ENCODE measurements at regions not wholly inside any gene's neighbourhood (a gene's known extent, or its start where the extent isn't known, plus 50 kb on each side); places are given as distances from the start of the nearest gene placed in this dataset.

DNA sequence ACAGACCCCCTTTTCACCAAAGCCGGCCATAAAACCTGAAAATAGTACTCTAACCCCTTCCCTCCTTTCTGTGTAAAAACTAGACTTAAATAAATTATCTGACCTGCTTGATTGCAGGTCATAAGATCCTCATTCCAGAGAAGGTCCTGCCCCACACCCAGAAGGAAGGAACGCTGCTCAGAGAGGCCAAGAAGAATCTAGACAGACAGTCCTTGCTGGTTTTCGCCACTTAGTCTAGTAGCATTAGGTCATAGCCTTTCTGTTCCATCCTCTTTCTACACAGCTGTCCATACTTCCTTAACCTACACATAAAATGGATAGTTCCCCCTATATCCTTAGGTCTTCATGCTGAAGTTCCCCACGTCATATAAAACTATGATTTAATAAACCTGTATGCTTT lies 83.7 kb upstream of the IGF1 start:
- WGBS, 2 donors (ENCODE audit: low coverage in 1 of 2) = 68 to 79% methylated on average over 4 of the region's 4 CpGs

DNA sequence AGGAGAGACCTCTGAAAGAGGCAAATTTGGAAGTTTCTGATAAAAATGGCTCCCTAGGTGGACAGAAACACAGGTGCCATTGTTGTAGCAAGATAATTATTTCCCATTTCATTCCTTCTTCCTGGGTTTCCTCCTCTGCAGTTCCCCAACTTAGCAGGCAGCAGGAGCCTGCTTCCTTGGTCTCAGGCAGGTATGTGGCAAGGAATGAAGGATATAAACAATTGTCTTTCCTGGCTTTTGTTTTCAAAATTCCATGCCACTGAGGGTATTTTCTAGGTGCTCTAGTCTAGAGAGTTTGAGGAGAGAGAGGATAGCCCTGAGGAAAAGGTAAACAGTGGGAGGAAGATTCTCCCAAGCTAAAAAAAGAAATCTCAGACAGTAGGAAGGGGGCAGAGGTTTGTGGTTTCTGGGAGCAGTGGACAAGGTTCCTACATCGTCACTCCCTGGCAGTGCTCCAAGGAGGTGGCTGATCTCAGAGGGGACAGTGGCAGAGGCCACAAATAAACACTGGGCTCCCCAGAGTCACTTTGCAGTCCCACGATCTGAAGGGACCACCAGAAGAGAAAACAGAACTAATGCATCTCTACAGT lies 82.6 kb upstream of the IGF1 start:
- Histone ChIP-seq H3K27ac (no peak overlapping the region), H3K4me3 (no peak overlapping the region)
- in situ Hi-C loops (cut with MboI; ENCODE audit: low pct_ligation_motif_present in 1 of 4, low pct_unique_long_range_greater_than_20kb in 1 of 4, low sequenced_read_pairs in 3 of 4) = no loop called here

More for the DNA sequence above, 83.7 kb upstream of the IGF1 start:
- no peaks in the 10 kb centered on the region for H3K36me3 ChIP-seq
- no peaks in the 10 kb centered on the region for H3K9me3 ChIP-seq
- TF ChIP-seq, protein P1, sequence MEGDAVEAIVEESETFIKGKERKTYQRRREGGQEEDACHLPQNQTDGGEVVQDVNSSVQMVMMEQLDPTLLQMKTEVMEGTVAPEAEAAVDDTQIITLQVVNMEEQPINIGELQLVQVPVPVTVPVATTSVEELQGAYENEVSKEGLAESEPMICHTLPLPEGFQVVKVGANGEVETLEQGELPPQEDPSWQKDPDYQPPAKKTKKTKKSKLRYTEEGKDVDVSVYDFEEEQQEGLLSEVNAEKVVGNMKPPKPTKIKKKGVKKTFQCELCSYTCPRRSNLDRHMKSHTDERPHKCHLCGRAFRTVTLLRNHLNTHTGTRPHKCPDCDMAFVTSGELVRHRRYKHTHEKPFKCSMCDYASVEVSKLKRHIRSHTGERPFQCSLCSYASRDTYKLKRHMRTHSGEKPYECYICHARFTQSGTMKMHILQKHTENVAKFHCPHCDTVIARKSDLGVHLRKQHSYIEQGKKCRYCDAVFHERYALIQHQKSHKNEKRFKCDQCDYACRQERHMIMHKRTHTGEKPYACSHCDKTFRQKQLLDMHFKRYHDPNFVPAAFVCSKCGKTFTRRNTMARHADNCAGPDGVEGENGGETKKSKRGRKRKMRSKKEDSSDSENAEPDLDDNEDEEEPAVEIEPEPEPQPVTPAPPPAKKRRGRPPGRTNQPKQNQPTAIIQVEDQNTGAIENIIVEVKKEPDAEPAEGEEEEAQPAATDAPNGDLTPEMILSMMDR (IDR thresholded peaks at IDR 0.05) = no peak
- TF ChIP-seq POLR2A (IDR thresholded peaks at IDR 0.05) (no peak), EP300 (IDR thresholded peaks at IDR 0.05; ENCODE audit: low read depth) (no peak), POLR2AphosphoS5 (IDR thresholded peaks at IDR 0.05) (no peak)
- H3K27me3 ChIP-seq = no peaks in the 10 kb centered on the region
- no peaks in the 10 kb centered on the region for H3K4me1 ChIP-seq
- intact Hi-C loops (cut with DNase I; ENCODE audit: low total_unique reads) (no loop called here), in situ Hi-C loops (cut with MboI; ENCODE audit: low pct_ligation_motif_present in 1 of 4, low pct_unique_long_range_greater_than_20kb in 1 of 4, low sequenced_read_pairs in 3 of 4) (no loop called here)
- H3K27ac ChIP-seq = no peak overlapping the region
- H3K4me3 ChIP-seq = no peak overlapping the region
- no peak for DNase-seq

DNA sequence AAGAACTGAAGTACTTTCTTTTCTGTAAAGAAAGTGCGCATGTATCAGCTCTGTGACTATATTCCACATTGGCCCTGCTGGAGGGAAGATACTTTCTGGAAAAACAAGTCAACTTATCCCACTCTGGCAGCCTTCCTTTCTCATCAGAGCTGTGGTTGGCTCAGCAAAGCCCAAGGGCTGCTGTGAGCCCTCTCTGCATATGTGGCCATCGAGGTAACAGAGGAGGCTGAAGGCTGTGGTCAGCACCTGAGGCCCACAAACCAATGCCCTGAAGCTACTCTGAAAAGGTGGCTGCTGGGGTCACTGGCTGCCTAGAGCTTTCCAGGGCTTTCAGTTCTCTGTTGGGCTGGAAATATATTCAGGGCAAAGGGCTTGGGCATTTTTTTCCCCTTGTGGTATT lies 70.8 kb upstream of the IGF1 start:
- TF ChIP-seq POLR2AphosphoS5 (IDR thresholded peaks at IDR 0.05) = no peak
- TF ChIP-seq, protein P1 (IDR thresholded peaks at IDR 0.05) = no peak
- no peak for TF ChIP-seq POLR2A (IDR thresholded peaks at IDR 0.05)
- TF ChIP-seq EP300 (IDR thresholded peaks at IDR 0.05; ENCODE audit: low read depth) = no peak
- intact Hi-C loops (cut with DNase I; ENCODE audit: low total_unique reads) (no loop called here), in situ Hi-C loops (cut with MboI; ENCODE audit: low pct_ligation_motif_present in 1 of 4, low pct_unique_long_range_greater_than_20kb in 1 of 4, low sequenced_read_pairs in 3 of 4) (no loop called here)
- Histone ChIP-seq H3K4me1 (no peaks in the 10 kb centered on the region), H3K36me3 (no peaks in the 10 kb centered on the region), H3K9me3 (no peaks in the 10 kb centered on the region), H3K4me3 (no peak overlapping the region), H3K27ac (no peak overlapping the region), H3K27me3 (no peaks in the 10 kb centered on the region)
- DNase-seq = no peak
- 80 to 100% methylated on average over 1 to 2 of the region's 2 CpGs for WGBS, 2 donors (ENCODE audit: low coverage in 1 of 2)

More for the DNA sequence above, 82.6 kb upstream of the IGF1 start:
- H3K4me1 ChIP-seq = no peaks in the 10 kb centered on the region
- no peak for DNase-seq
- H3K27me3 ChIP-seq = no peaks in the 10 kb centered on the region
- no peaks in the 10 kb centered on the region for H3K36me3 ChIP-seq
- no peaks in the 10 kb centered on the region for H3K9me3 ChIP-seq
- TF ChIP-seq, protein P1 (IDR thresholded peaks at IDR 0.05) = no peak
- TF ChIP-seq POLR2A (IDR thresholded peaks at IDR 0.05) (no peak), EP300 (IDR thresholded peaks at IDR 0.05; ENCODE audit: low read depth) (no peak), POLR2AphosphoS5 (IDR thresholded peaks at IDR 0.05) (no peak)
- 28 to 29% methylated on average over 1 to 2 of the region's 2 CpGs for WGBS, 2 donors (ENCODE audit: low coverage in 1 of 2)
- intact Hi-C loops (cut with DNase I; ENCODE audit: low total_unique reads) = no loop called here

DNA sequence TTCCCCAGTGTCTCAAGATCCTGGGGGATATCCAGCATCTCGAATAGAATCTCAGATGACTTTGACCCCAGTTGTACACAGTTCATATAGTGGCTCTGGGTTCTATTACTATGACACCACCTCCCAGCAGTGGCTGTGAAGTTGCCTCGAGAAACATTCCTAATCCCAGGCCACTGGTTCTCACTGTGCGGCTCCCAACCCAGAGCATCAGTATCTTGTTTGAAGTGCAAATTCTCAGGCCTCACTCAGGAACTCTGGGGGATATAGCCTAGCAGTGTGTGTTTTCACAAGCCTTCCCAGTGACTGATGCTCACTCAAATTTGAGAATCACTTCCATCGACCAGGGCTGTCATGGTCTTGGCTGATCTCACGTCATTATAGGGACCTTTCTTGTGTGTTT lies 69.3 kb upstream of the IGF1 start:
- TF ChIP-seq POLR2AphosphoS5 (IDR thresholded peaks at IDR 0.05) (no peak), EP300 (IDR thresholded peaks at IDR 0.05; ENCODE audit: low read depth) (no peak), POLR2A (IDR thresholded peaks at IDR 0.05) (no peak)
- TF ChIP-seq, protein P1 (IDR thresholded peaks at IDR 0.05) = no peak
- no peaks in the 10 kb centered on the region for H3K27me3 ChIP-seq
- H3K36me3 ChIP-seq = no peaks in the 10 kb centered on the region

More for the DNA sequence above, 69.3 kb upstream of the IGF1 start:
- in situ Hi-C loops (cut with MboI; ENCODE audit: low pct_ligation_motif_present in 1 of 4, low pct_unique_long_range_greater_than_20kb in 1 of 4, low sequenced_read_pairs in 3 of 4) = no loop called here
- WGBS, 2 donors (ENCODE audit: low coverage in 1 of 2) = 17 to 64% methylated on average over 2 to 5 of the region's 5 CpGs
- no peak overlapping the region for H3K27ac ChIP-seq
- no peaks in the 10 kb centered on the region for H3K4me1 ChIP-seq
- DNase-seq = no peak
- intact Hi-C loops (cut with DNase I; ENCODE audit: low total_unique reads) = no loop called here
- H3K4me3 ChIP-seq = no peak overlapping the region
- H3K9me3 ChIP-seq = no peaks in the 10 kb centered on the region
